ENCODE measurements at regions not wholly inside any gene's neighbourhood (a gene's known extent, or its start where the extent isn't known, plus 50 kb on each side); places are given as distances from the start of the nearest gene placed in this dataset.

DNA sequence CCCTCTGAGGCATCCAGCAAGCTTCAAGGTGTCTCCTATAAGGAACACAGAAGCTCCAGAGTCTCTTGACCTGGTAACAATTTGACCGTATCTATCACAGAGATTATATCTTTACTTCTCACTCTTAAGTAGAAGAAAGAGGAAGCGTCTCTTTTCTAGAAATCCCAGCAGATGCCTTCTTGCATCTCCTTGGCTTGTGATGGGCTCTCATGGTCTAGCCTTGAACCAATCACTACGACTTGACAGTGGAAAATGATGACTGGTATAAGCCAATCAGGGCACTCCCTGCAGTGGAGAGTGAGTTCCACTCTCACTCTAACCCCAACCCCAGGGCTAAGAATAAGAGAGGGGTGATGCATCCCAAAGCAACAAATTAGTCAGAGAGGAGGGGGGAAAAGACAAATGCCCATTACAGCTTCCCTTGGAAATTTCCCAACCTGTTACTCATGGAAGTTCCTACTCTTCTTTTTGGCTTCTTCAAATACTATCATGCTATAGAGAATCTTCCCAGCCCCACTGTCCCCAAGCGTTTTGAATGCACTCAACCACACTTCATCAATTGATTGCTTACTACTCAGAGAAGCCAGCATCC is 293.5 kb downstream of the MN1 start:
- TF ChIP-seq, protein P1, sequence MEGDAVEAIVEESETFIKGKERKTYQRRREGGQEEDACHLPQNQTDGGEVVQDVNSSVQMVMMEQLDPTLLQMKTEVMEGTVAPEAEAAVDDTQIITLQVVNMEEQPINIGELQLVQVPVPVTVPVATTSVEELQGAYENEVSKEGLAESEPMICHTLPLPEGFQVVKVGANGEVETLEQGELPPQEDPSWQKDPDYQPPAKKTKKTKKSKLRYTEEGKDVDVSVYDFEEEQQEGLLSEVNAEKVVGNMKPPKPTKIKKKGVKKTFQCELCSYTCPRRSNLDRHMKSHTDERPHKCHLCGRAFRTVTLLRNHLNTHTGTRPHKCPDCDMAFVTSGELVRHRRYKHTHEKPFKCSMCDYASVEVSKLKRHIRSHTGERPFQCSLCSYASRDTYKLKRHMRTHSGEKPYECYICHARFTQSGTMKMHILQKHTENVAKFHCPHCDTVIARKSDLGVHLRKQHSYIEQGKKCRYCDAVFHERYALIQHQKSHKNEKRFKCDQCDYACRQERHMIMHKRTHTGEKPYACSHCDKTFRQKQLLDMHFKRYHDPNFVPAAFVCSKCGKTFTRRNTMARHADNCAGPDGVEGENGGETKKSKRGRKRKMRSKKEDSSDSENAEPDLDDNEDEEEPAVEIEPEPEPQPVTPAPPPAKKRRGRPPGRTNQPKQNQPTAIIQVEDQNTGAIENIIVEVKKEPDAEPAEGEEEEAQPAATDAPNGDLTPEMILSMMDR (IDR thresholded peaks at IDR 0.05) = no peak
- no peak for TF ChIP-seq POLR2A (IDR thresholded peaks at IDR 0.05)
